ENCODE measurements at regions not wholly inside any gene's neighbourhood (a gene's known extent, or its start where the extent isn't known, plus 50 kb on each side); places are given as distances from the start of the nearest gene placed in this dataset.

DNA sequence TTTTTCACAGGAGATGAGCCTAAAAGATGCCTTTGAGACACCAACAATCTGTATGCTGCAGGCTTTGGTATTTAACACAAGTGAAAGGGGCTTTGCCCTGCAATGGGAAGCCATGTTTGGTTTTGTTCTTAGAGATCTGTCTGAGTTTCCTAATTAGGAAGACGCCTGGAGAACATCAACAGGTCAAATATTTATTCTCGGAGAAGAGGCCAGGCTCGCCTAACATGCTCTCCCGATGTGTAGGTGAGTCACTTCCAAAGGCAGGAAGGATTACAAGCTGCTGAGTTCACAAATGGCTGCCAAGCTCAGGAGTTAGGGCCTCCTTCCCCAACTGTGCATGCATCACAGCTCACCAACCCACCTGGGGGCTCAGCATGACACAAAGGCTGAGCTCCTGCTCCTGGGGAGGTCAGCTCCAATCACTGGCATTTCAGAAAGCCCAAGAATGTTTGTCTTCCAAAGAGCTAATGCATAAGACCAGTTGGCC, 119.5 kb upstream of the PRICKLE2 start:
- Histone ChIP-seq H3K36me3 (ENCODE audit: control insufficient read depth, insufficient read depth, low read length) (no peaks in the 10 kb centered on the region), H3K27me3 (ENCODE audit: control insufficient read depth, insufficient read depth, low read length) (no peaks in the 10 kb centered on the region), H3K4me1 (ENCODE audit: control insufficient read depth, extremely low read depth, insufficient read depth, low read length) (peaks cover 38% of the 10 kb centered on the region), H3K9me3 (ENCODE audit: control insufficient read depth, insufficient read depth, low read depth, low read length) (no peaks in the 10 kb centered on the region), H3K27ac (ENCODE audit: insufficient read depth, low read length) (peak overlapping the region; percentile 73), H3K79me2 (ENCODE audit: control insufficient read depth, insufficient read depth, low read length) (no peaks in the 10 kb centered on the region), H4K20me1 (ENCODE audit: control insufficient read depth, extremely low read depth, insufficient read depth, low read length) (no peaks in the 10 kb centered on the region), H3K4me2 (ENCODE audit: extremely low read depth, insufficient read depth, low read length) (peak overlapping the region; percentile 42), H2AFZ (ENCODE audit: low read length) (no peak overlapping the region), H3K9ac (ENCODE audit: insufficient read depth, low read length) (peak overlapping the region; percentile 9), H3K4me3 (replicated peaks in 1 of 4; ENCODE audit: control extremely low read depth in 1 of 4, insufficient read depth in 1 of 4, low read depth in 3 of 4, low read length in 4 of 4) (no peak overlapping the region)
- DNase-seq (ENCODE audit: low read depth in 2 of 2) = peak; percentile 68 to 90
- TF ChIP-seq, protein P1, sequence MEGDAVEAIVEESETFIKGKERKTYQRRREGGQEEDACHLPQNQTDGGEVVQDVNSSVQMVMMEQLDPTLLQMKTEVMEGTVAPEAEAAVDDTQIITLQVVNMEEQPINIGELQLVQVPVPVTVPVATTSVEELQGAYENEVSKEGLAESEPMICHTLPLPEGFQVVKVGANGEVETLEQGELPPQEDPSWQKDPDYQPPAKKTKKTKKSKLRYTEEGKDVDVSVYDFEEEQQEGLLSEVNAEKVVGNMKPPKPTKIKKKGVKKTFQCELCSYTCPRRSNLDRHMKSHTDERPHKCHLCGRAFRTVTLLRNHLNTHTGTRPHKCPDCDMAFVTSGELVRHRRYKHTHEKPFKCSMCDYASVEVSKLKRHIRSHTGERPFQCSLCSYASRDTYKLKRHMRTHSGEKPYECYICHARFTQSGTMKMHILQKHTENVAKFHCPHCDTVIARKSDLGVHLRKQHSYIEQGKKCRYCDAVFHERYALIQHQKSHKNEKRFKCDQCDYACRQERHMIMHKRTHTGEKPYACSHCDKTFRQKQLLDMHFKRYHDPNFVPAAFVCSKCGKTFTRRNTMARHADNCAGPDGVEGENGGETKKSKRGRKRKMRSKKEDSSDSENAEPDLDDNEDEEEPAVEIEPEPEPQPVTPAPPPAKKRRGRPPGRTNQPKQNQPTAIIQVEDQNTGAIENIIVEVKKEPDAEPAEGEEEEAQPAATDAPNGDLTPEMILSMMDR (conservative IDR thresholded peaks at IDR 0.05 in 1 of 2, IDR thresholded peaks at IDR 0.05 in 1 of 2; ENCODE audit: low read depth in 1 of 2, low read length in 2 of 2) = no peak
- TF ChIP-seq EZH2 (IDR thresholded peaks at IDR 0.05; ENCODE audit: low read length, missing control alignments) = no peak

DNA sequence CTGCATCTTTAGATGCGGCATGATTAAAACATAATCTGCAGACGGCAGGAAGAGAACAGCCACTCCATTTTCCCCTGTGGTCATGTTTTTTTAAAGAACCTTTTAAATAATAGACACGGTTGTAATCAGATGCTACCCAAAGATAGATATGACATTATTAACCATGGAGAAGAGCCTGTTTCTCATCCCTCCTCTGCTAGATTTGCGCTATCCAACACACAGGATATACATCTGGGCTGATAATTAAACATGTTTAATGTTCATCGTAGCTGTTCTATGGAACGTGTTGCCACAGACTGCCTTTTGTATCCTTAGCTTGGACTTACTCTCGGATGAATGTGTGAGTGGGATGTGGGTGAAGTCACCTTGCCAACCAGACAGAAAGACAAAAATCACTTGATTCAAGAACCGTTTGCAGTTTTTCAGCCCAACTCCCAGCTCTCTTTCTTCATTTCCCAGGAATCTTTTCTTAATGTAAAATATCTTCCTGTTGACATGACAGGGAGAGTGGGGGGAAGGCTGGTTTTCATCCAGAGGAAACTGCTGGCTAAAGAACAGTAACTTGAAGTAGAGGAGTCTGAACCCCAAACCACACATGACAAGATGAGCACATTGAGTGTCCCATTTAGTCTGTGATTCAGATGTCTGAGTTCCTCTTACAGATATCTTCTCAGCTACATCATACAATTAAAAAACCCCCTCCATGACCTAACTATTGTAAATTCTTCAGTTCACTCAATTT, 118.6 kb upstream of the PRICKLE2 start:
- H3K4me3 ChIP-seq (replicated peaks in 1 of 4; ENCODE audit: control extremely low read depth in 1 of 4, insufficient read depth in 1 of 4, low read depth in 3 of 4, low read length in 4 of 4) = no peak overlapping the region
- no peaks in the 10 kb centered on the region for H4K20me1 ChIP-seq (ENCODE audit: control insufficient read depth, extremely low read depth, insufficient read depth, low read length)
- no peak for TF ChIP-seq EZH2 (IDR thresholded peaks at IDR 0.05; ENCODE audit: low read length, missing control alignments)
- TF ChIP-seq, protein P1 (conservative IDR thresholded peaks at IDR 0.05 in 1 of 2, IDR thresholded peaks at IDR 0.05 in 1 of 2; ENCODE audit: low read depth in 1 of 2, low read length in 2 of 2) = no peak
- peak in 1 of 2 donors; percentile 93 for DNase-seq (ENCODE audit: low read depth in 2 of 2)
- H3K9me3 ChIP-seq (ENCODE audit: control insufficient read depth, insufficient read depth, low read depth, low read length) = no peaks in the 10 kb centered on the region
- H3K79me2 ChIP-seq (ENCODE audit: control insufficient read depth, insufficient read depth, low read length) = no peaks in the 10 kb centered on the region
- no peak overlapping the region for H2AFZ ChIP-seq (ENCODE audit: low read length)
- H3K27ac ChIP-seq (ENCODE audit: insufficient read depth, low read length) = peak overlapping the region; percentile 73
- H3K4me2 ChIP-seq (ENCODE audit: extremely low read depth, insufficient read depth, low read length) = no peak overlapping the region
- H3K4me1 ChIP-seq (ENCODE audit: control insufficient read depth, extremely low read depth, insufficient read depth, low read length) = peaks cover 38% of the 10 kb centered on the region
- H3K36me3 ChIP-seq (ENCODE audit: control insufficient read depth, insufficient read depth, low read length) = no peaks in the 10 kb centered on the region
- H3K27me3 ChIP-seq (ENCODE audit: control insufficient read depth, insufficient read depth, low read length) = no peaks in the 10 kb centered on the region
- peak overlapping the region; percentile 27 for H3K9ac ChIP-seq (ENCODE audit: insufficient read depth, low read length)

DNA sequence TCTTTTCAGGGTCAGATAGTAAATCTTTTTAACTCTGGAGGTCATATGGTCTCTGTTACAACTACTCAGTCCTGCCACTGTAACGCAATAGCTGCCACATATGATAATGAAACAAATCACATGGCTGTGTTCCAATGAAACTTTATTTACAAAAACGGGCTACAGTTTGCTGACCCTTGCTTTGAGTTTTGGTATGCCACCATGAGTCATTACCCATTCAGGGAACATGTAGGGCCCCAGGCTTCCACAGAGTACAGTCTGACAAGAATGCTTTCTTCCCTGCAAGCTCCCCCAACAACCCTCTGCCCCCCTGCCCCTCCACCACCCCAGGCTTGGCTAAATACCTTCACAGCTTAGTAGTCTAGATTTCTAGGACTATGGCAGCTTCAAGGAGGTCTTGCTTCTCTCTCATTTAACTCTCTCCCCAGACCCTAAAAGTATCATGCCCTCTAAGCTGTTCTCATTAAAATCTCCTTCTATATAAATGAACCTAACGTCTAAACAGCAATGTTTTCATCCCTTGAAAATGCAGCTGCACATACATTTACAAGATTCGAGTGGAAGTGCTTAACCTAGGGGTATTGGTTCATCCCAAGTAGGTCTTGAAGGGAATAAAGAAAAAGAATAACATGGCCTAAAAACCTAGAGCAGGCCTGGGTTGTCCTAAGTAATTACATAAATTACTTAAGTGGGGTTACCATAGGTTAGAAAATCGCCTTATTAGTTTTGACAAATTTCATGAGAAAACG, 117.8 kb upstream of the PRICKLE2 start:
- no peaks in the 10 kb centered on the region for H3K79me2 ChIP-seq (ENCODE audit: control insufficient read depth, insufficient read depth, low read length)
- peak overlapping the region; percentile 34 for H3K4me2 ChIP-seq (ENCODE audit: extremely low read depth, insufficient read depth, low read length)
- H4K20me1 ChIP-seq (ENCODE audit: control insufficient read depth, extremely low read depth, insufficient read depth, low read length) = no peaks in the 10 kb centered on the region
- H3K27me3 ChIP-seq (ENCODE audit: control insufficient read depth, insufficient read depth, low read length) = no peaks in the 10 kb centered on the region
- peak; percentile 93 to 97 for DNase-seq (ENCODE audit: low read depth in 2 of 2)
- no peaks in the 10 kb centered on the region for H3K9me3 ChIP-seq (ENCODE audit: control insufficient read depth, insufficient read depth, low read depth, low read length)
- H2AFZ ChIP-seq (ENCODE audit: low read length) = no peak overlapping the region
- no peaks in the 10 kb centered on the region for H3K36me3 ChIP-seq (ENCODE audit: control insufficient read depth, insufficient read depth, low read length)
- TF ChIP-seq, protein P1 (conservative IDR thresholded peaks at IDR 0.05 in 1 of 2, IDR thresholded peaks at IDR 0.05 in 1 of 2; ENCODE audit: low read depth in 1 of 2, low read length in 2 of 2) = no peak
- no peak for TF ChIP-seq EZH2 (IDR thresholded peaks at IDR 0.05; ENCODE audit: low read length, missing control alignments)
- H3K4me3 ChIP-seq (replicated peaks in 1 of 4; ENCODE audit: control extremely low read depth in 1 of 4, insufficient read depth in 1 of 4, low read depth in 3 of 4, low read length in 4 of 4) = no peak overlapping the region
- peak overlapping the region; percentile 73 for H3K27ac ChIP-seq (ENCODE audit: insufficient read depth, low read length)
- H3K4me1 ChIP-seq (ENCODE audit: control insufficient read depth, extremely low read depth, insufficient read depth, low read length) = peaks cover 38% of the 10 kb centered on the region
- H3K9ac ChIP-seq (ENCODE audit: insufficient read depth, low read length) = no peak overlapping the region
